ENCODE measurements at regions not wholly inside any gene's neighbourhood (a gene's known extent, or its start where the extent isn't known, plus 50 kb on each side); places are given as distances from the start of the nearest gene placed in this dataset.

- H3K4me3 ChIP-seq (ENCODE audit: low read depth, low read length, poor library complexity, severe bottlenecking), result no peak overlapping the region
- no peak overlapping the region for H3K4me2 ChIP-seq (ENCODE audit: low read length)
- H3K79me2 ChIP-seq (ENCODE audit: insufficient read depth, low read length), result no peaks in the 10 kb centered on the region
- H3K27ac ChIP-seq (ENCODE audit: low read depth, low read length, poor library complexity, severe bottlenecking), result no peak overlapping the region
- TF ChIP-seq CTCF (IDR thresholded peaks at IDR 0.05; ENCODE audit: low read length), result no peak
- no peak for TF ChIP-seq EZH2 (IDR thresholded peaks at IDR 0.05; ENCODE audit: borderline replicate concordance, low read length)
- no peaks in the 10 kb centered on the region for H3K4me1 ChIP-seq (ENCODE audit: insufficient read depth, low read length, severe bottlenecking)
- peaks cover 11% of the 10 kb centered on the region; the same call in 1 of the 2 replicates for H3K36me3 ChIP-seq (ENCODE audit: insufficient read depth, low read length)
- H3K9me2 ChIP-seq (ENCODE audit: low read depth, low read length), result no peaks in the 10 kb centered on the region
- H2AFZ ChIP-seq (ENCODE audit: low read length), result no peak overlapping the region
- no peaks in the 10 kb centered on the region for H4K20me1 ChIP-seq (ENCODE audit: insufficient read depth, low read length)
- H3F3A ChIP-seq (ENCODE audit: insufficient read depth, low read length), result no peaks in the 10 kb centered on the region
- H3K27me3 ChIP-seq (ENCODE audit: insufficient read depth, low read length), result no peaks in the 10 kb centered on the region
- no peaks in the 10 kb centered on the region for H3K9me3 ChIP-seq (ENCODE audit: low read length)
- H3K9ac ChIP-seq (ENCODE audit: low read length), result no peak overlapping the region
Measured at GRCh38 chrX:7330971-7331746, 183.2 kb upstream of the PUDP start.

- Histone ChIP-seq H3K27me3 (ENCODE audit: insufficient read depth, low read length) (no peaks in the 10 kb centered on the region), H3K36me3 (ENCODE audit: insufficient read depth, low read length) (peaks cover 11% of the 10 kb centered on the region; the same call in 1 of the 2 replicates), H3K4me1 (ENCODE audit: insufficient read depth, low read length, severe bottlenecking) (no peaks in the 10 kb centered on the region), H3K9me3 (ENCODE audit: low read length) (no peaks in the 10 kb centered on the region), H3K9me2 (ENCODE audit: low read depth, low read length) (no peaks in the 10 kb centered on the region), H3K27ac (ENCODE audit: low read depth, low read length, poor library complexity, severe bottlenecking) (no peak overlapping the region), H3K4me3 (ENCODE audit: low read depth, low read length, poor library complexity, severe bottlenecking) (no peak overlapping the region), H3F3A (ENCODE audit: insufficient read depth, low read length) (no peaks in the 10 kb centered on the region), H2AFZ (ENCODE audit: low read length) (no peak overlapping the region), H3K79me2 (ENCODE audit: insufficient read depth, low read length) (no peaks in the 10 kb centered on the region), H4K20me1 (ENCODE audit: insufficient read depth, low read length) (no peaks in the 10 kb centered on the region), H3K9ac (ENCODE audit: low read length) (no peak overlapping the region), H3K4me2 (ENCODE audit: low read length) (no peak overlapping the region)
- TF ChIP-seq EZH2 (IDR thresholded peaks at IDR 0.05; ENCODE audit: borderline replicate concordance, low read length), result no peak
- TF ChIP-seq CTCF (IDR thresholded peaks at IDR 0.05; ENCODE audit: low read length), result no peak
Measured at GRCh38 chrX:7330556-7330955, 182.6 kb upstream of the PUDP start.

GRCh38 chrX:7318661-7319060 is 170.7 kb upstream of the PUDP start:
- Histone ChIP-seq H4K20me1 (ENCODE audit: insufficient read depth, low read length) (no peaks in the 10 kb centered on the region), H3K9me2 (ENCODE audit: low read depth, low read length) (no peaks in the 10 kb centered on the region), H3K9me3 (ENCODE audit: low read length) (no peaks in the 10 kb centered on the region), H3K9ac (ENCODE audit: low read length) (no peak overlapping the region), H3K36me3 (ENCODE audit: insufficient read depth, low read length) (no peaks in the 10 kb centered on the region), H3K4me3 (ENCODE audit: low read depth, low read length, poor library complexity, severe bottlenecking) (no peak overlapping the region), H2AFZ (ENCODE audit: low read length) (no peak overlapping the region), H3K4me2 (ENCODE audit: low read length) (no peak overlapping the region), H3F3A (ENCODE audit: insufficient read depth, low read length) (no peaks in the 10 kb centered on the region), H3K79me2 (ENCODE audit: insufficient read depth, low read length) (no peaks in the 10 kb centered on the region), H3K27ac (ENCODE audit: low read depth, low read length, poor library complexity, severe bottlenecking) (no peak overlapping the region), H3K27me3 (ENCODE audit: insufficient read depth, low read length) (no peaks in the 10 kb centered on the region), H3K4me1 (ENCODE audit: insufficient read depth, low read length, severe bottlenecking) (no peaks in the 10 kb centered on the region)
- TF ChIP-seq EZH2 (IDR thresholded peaks at IDR 0.05; ENCODE audit: borderline replicate concordance, low read length) (no peak), CTCF (IDR thresholded peaks at IDR 0.05; ENCODE audit: low read length) (no peak)
